KBM-7 (cell line): ENCODE measurements at regions not wholly inside any gene's neighbourhood (a gene's known extent, or its start where the extent isn't known, plus 50 kb on each side); places are given as distances from the start of the nearest gene placed in this dataset.

ENCODE experiments used
- DNase-seq: peaks from one replicate; pipeline ENCODE4 v3.0.0-alpha.2; 2015
- in situ Hi-C: fragments of 300-500 bp; cut with MboI; formaldehyde crosslinking; loops from 2 replicates; pipeline ENCODE4 v1.14.3; 2020; ENCODE audit warnings: low sequenced_read_pairs, low pct_unique_long_range_greater_than_20kb, mixed read lengths

DNA sequence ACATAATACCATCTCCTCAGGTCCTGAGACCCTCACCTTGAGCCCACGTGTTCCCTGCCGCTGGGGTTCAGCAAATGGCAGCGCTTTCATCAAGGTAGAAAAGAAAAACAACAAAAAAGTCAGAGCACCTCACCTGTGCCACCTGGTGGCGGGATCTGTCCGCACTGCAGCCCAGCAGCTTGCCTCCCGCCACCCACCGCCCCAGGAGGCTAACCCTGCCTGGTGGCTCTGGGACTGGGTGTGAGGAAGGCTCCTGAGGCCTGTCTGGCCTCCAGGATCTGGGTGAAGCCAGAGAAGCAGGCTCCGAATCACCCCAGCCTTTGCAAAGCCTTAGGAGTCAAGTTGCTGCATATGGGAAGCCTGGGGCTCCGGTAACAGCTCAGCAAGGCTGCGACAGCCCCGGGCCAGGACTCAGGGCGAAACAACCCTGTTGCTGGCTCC, 270.8 kb downstream of the BMP7 start:
- DNase-seq: peak; percentile 19

DNA sequence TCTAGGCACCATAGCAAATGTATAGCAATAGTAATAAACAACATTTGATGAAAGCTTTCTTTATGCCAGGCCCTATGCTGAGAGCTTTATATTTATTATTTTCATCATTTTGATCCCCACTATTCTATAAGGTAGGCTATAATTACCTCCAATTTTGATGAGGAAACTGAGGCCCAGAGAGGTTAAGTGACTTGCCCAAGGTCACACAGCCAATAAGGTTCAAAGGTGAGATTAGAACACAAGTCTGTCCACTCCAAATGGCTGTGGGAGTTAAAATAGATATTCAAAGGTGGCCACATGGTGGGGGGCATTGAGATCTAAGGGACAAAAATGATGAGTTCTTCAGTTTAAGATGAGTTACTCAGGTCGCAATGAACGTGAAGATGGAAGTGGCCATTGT, 269.9 kb downstream of the BMP7 start:
- DNase-seq: no peak
- in situ Hi-C loops: no loop called here

More for the DNA sequence above, 270.8 kb downstream of the BMP7 start:
- in situ Hi-C loops: no loop called here

DNA sequence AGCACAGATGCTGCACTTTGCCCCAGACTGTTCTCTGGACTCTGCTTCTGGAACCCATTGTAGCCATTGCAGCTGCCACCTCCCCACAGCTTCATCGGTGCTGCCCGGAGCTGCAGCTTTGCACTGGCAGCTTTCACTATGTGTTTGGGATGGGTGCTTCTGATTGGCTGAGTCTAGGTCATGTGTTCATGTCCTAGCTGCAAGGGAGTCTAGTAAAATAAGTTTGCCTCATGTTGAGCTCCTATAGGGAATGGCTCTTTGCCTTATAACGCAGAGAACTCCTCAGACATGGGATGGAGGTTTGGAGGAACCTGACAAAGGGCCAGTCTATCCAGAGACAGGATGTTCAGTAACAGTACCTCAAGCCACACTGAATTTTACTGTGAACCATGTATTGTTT, 268.0 kb downstream of the BMP7 start:
- in situ Hi-C loops: no loop called here

DNA sequence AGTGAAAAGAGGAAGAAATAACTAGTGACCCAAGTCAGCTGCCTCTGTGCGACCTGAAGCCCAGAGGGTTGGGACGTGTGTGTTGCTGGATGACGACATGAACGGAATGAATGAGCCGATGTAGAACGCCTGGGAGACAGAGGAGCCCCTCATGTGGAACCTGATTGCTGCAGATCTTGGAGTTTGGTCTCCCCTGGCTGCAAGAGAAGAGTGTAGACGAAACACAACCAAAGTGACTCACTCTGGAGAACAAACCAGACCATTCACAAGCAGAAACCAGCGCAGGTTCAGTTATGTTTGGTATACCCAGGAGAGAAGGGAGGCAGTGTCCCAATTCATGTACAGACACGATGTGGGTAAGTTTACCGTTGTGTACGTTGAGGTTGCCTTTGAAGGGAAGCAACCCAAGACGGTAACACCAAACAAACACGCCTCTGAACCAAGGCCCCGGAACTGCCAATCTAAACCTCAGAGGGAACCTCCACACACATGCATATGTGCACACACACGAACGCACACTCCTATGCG, 265.9 kb downstream of the BMP7 start:
- DNase-seq: no peak
- in situ Hi-C loops: no loop called here

More for the DNA sequence above, 268.0 kb downstream of the BMP7 start:
- DNase-seq: no peak

DNA sequence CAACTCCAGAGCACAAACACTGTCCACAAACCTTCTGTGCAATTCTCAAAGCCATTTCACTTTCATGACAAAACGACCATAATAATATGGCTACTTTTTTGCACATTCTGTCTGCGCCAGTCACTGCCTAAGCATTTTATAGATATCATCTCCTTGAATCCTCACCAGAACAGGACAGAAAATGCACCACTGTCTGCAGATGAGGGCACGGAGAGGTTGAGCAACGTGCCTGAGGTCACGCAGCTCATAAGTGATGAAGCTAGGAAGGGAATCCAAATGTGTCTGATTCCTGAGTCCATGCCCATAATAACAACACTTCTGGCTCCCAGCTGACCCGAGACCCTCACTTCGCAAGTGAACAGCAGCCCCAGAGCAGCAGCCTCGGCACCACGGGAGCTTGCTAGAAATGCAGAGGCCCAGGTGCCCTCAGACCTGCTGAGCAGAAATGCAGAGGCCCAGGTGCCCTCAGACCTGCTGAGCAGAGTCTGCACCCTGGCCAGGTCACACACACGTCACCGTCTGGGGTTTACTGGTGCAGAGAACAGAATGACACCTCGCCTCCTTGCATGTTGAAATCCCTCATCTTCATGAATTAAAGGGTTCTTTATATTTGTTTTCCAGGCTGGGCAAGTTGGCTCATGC, 265.2 kb downstream of the BMP7 start:
- no peak for DNase-seq
- in situ Hi-C loops: no loop called here

DNA sequence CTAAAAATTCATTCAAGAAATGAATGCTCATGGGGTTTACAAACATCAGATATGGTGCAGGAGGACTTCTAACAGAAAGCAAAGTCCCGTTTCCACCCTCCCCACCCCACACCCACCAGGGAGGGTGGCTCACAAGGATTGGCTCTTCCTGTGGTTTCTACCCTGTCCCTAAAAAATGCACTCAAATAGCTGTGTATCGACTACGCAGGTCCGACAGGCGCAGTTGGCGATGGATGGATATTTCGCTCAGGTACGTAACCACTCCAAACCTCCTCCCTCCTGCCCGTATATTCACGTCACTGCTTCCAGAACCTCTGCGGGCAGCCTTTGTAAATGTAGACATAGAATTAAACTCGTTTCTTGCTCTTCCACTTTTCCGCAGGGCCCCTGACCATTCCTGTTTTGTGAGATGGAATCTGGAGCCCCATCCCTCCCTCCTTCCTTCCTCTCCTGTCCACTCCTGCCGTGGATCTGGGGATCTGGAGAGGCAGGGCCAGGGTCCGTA, 264.3 kb downstream of the BMP7 start:
- in situ Hi-C loops: no loop called here
- no peak for DNase-seq

- in situ Hi-C loops: no loop called here
- DNase-seq: no peak
These were observed 263.4 kb downstream of the BMP7 start for GRCh38 chr20:57003012-57003411.

- in situ Hi-C loops: no loop called here
- DNase-seq: no peak
These were observed 262.0 kb downstream of the BMP7 start for GRCh38 chr20:57004416-57004815.

DNA sequence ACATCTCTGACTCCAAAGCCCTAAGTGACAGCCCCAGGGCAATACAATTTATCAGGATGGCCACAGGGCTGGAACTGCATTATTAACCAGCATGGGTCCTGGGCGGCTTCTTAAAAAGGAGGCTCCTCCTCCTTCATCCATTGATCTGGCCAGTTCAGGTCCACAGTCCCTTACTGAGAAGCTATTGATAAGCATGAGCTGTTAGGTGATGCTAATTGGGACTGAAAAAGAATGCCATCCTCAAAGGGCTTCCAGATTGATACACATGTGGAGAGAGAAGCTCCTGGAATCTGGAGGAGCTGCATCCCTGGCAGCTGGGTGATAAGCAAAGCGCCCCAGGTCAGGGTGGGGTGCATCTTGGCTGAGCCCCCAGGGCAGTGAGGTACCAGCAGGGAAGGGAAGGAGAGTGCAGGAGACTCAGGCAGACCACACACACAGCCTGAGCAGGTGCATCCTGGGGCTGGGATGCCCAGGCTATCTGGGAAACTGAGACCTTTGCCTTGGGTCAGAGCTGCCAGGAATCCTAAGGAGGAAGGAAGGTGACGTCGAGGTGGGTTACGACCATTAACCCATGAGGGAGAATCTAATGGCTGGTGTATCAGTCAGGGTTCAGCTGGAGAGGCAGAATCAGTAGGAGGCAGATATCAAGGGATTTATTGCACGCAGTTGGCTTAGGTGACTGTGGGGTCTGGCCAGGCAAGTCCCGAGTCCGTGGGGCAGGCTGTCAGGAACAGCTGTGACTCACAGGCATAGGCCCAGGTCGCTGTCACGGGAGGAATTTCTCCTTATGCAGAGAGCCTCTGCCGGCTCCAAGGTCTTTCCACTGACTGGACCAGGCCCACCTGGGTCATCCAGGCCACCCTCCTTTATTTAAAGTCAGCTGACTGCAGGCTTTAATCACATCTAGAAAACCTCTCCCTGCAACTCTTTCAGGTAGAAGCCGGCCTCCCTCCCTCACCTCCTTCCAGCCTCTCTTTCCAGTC, 261.2 kb downstream of the BMP7 start:
- DNase-seq: no peak
- in situ Hi-C loops: no loop called here

DNA sequence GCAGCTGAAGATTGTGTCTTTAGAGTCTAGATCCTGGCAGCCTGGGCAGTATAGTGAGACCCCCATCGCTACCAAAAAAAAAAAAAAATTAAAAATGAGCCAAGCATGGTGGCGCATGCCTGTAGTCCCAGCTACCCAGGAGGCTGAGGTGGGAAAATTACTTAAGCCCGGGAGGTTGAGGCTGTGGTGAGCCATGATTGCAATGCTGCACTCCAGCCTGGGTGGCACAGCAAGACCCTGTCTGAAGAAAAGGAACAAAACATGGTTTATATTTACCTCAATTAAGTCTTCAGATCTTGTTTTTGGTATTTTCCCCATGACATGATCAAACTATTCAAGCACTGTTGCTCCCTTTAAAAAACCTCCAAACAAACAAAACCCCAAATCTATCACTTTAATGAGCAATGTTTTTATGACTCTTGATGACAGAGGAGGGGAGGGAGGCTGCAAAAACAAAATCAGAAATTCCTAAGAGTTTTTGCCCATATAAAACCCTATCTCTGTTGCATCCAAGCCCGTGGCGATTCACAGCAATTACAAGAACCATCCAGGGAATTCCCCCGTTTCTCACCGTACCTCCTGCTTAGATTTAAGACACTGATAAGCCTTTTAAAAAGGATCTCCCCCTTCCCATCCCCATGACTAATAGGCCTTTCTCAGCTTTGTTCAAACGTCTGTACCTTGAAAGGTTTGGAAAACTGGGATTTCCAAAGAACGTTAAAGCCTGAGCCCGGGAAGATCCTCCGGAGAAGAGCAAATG, 259.9 kb downstream of the BMP7 start:
- DNase-seq: no peak
- in situ Hi-C loops: no loop called here

DNA sequence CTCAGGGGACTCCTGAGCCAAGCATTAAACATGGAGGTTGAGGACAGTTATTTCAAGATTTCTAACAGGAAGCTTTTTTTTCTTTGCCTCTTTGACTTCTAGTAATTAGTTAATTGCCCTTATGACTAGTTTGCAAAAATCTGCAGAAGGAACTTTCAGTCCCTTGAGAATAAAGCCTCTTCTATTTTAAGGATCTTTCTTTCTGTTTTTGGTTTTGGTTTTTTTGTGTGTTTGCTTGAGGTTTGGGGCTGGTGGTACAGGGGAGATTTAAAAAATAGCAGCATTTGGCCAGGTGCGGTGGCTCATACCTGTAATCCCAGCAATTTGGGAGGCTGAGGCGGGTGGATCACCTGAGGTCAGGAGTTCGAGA, 259.3 kb downstream of the BMP7 start:
- in situ Hi-C loops: no loop called here
- no peak for DNase-seq

GRCh38 chr20:57008217-57008616, 258.2 kb downstream of the BMP7 start:
- no peak for DNase-seq
- in situ Hi-C loops: no loop called here

DNA sequence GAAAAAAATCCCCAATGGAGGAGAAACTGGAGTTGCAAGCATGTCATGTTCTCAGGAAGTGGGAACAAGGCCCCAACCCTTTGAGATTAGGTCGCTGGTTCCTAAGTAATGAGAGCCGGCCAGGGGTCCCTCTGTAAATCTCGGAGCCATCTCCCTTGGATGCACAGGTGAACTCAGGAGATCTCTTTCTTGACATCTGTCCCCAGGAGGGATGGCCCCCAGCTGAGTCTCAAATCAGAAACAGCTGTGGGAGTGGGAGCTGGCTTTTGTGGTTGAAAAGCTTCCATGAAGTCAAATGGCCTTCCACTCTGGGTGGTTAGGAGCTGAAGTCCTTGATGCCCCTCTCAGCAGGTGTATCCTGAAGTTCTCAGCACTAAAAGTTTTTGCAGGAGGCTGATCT, 257.1 kb downstream of the BMP7 start:
- no peak for DNase-seq
- in situ Hi-C loops: no loop called here

DNA sequence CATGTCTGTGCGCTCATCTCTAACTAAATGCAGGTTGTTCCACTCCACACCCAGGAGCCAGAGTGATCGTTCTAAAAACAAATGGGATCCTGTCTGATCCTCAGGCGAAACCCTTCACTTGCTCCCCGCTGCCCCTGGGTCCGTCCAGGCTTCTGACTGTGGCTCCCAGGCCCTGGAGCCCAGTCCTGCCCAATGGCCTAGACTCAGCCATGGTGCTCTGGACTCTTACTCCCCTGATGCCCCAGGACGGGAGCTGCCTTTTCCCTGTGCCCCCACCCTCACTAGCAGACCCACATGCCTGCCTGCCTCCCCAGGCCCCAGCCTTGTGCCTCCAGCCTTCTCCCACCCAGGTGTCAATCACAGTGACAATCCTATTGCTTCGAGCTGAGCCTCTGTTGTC, 256.7 kb downstream of the BMP7 start:
- in situ Hi-C loops: no loop called here
- DNase-seq: no peak

DNA sequence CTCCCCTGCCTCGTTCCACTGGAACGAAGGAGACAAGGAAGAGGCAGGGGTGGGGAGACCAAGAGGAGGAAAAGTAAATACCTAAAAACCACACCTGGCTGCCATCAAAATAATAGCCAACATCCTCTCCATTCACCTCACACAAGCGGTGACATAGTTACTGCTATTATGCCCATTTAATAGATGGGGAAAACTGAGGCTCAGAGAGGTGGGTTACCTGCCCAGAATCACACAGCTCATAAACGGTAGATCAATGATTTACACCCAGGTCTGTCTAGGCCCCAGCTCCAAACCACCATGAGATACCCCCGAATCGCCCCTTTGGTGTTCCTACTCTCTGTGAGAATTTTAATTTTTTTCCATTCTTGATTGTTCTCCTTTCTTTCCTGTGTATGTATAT, 253.8 kb downstream of the BMP7 start:
- DNase-seq: no peak
- in situ Hi-C loops: no loop called here

DNA sequence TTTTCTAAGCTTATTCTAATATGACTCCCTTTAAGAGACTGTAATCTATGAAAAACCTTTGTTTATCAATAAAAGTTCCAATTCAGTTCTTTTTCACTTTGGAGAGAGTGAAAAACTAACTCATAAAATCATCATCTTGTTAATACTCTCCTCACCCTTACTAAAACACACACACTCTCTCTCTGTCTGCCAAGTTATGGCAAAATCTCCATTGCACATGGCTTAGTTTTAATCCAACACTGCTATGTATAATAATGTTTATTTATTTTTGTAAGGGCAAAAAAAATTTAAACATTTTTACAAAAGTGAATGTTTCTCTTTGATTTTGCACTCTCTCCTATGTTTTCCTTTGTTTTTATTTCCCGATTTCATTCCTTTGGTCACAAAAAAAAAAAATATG, 253.2 kb downstream of the BMP7 start:
- in situ Hi-C loops: no loop called here

DNA sequence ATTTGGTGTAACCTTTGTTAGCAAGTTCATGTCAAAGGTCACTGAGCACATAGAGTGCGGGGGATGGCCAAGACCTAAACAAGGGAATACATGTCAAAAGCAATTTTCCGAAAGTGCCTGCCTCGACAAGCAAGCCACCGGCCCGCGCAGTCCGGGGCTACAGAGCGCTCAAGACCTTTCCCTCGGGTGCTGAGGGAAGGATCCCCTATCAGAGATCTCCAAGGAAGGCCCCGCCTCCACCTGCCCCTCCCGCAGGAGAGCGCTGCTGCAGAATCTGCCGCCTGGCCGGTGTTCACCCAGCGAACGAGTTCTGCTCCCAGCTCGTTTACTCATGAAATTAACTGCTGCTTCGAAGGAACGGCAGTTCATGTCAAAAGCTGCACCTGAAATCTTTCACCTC, 252.7 kb downstream of the BMP7 start:
- in situ Hi-C loops: no loop called here
- peak; percentile 5 for DNase-seq

More for the DNA sequence above, 253.2 kb downstream of the BMP7 start:
- DNase-seq: no peak

DNA sequence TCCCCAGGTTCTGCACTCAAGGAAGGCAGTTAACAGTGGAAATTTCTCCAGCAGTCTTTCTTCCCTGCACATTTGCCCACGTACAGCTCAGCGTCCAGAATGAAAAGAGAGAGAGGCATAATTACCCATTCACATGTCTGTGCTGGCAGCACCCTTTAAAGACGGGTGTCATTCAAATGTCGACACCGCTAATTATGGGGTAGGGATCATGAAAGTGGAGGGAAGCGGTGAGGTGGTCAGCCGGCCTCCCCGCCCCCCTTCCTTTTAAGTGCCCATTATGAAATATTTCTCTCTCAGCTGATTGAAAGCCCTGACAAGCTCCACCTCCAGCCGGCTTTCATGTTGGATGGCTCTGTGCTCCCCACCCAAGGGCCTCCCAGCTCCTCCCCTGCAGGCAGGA, 246.1 kb downstream of the BMP7 start:
- in situ Hi-C loops: no loop called here
- no peak for DNase-seq

GRCh38 chr20:57022306-57022705, 244.1 kb downstream of the BMP7 start:
- no peak for DNase-seq
- in situ Hi-C loops: no loop called here
